HepG2 (cell line): ENCODE measurements at regions not wholly inside any gene's neighbourhood (a gene's known extent, or its start where the extent isn't known, plus 50 kb on each side); places are given as distances from the start of the nearest gene placed in this dataset.

Source experiments
- ATAC-seq: fragments of 200-7000 bp; cut with Tn5 transposase; 3 replicates; pipeline ENCODE4 v1.9.1; 2020; ENCODE audit warnings: mild to moderate bottlenecking, moderate library complexity
- BruUV-seq: library from RNA; stranded (reverse); fragments of 400-500 nt; replicated peaks from 2 replicates; lab custom pipeline; 2021; lab: Mats Ljungman, UMichigan
- CTCF ChIA-PET: fragments of 300-600 bp; formaldehyde crosslinking; extraction: SDS; loops from one replicate; lab custom pipeline; 2021; ENCODE audit warnings: low total read pairs, inconsistent platforms, low intra/inter-chr PET ratio; lab: Yijun Ruan, JAX
- POLR2A ChIA-PET: fragments of 350-600 bp; sonication (Branson Sonifier 250); formaldehyde crosslinking; loops from one replicate; lab custom pipeline; 2020; ENCODE audit warnings: antibody characterized with exemption, inconsistent platforms; lab: Yijun Ruan, JAX
- DNase-seq: peaks from one replicate; pipeline ENCODE4 v3.0.0-alpha.2; 2015; ENCODE audit warnings: low spot score
- FAIRE-seq: peaks from 3 replicates; lab custom pipeline; 2011; peaks lifted over from hg19 to GRCh38; lab: Jason Lieb, UNC
- H2AFZ ChIP-seq: one replicate; pipeline ENCODE4 v1.6.1; 2011; ENCODE audit warnings: low read length, inconsistent platforms
- H3K27ac ChIP-seq: fragments of 300-600 bp; 3 replicates; pipeline ENCODE4 v1.8.0; 2011; ENCODE audit warnings: mixed run types, mild to moderate bottlenecking, mixed read lengths, low read length, inconsistent platforms; ENCODE audit not compliant: insufficient read depth; ENCODE audit errors: extremely low read length
- H3K27me3 ChIP-seq, 2 experiments: fragments of 200-600 bp in 1 of 2; 2 replicates in 1 of 2; 3 replicates in 1 of 2; pipeline versions ENCODE4 v1.6.0 to v1.8.0; 2011; ENCODE audit warnings: low read length in 2 of 2, mild to moderate bottlenecking in 2 of 2, moderate library complexity in 2 of 2, inconsistent platforms in 1 of 2; ENCODE audit not compliant: insufficient read depth in 2 of 2, control insufficient read depth in 1 of 2
- H3K36me3 ChIP-seq, 2 experiments: fragments of 200-600 bp in 1 of 2; replicated peaks in 1 of 2; 2 replicates in 1 of 2; 3 replicates in 1 of 2; pipeline versions ENCODE4 v1.5.1 to v1.8.0; 2011; ENCODE audit warnings: low read length in 2 of 2, inconsistent platforms in 1 of 2; ENCODE audit not compliant: insufficient read depth in 2 of 2, control insufficient read depth in 1 of 2
- H3K4me1 ChIP-seq: 2 replicates; pipeline ENCODE4 v1.5.1; 2012; ENCODE audit warnings: low read length, inconsistent platforms; ENCODE audit not compliant: insufficient read depth
- H3K4me2 ChIP-seq: 2 replicates; pipeline ENCODE4 v1.6.0; 2011; ENCODE audit warnings: low read depth, low read length, inconsistent platforms
- H3K4me3 ChIP-seq, 3 experiments: fragments of 200-600 bp in 1 of 3; sonication (generic), shearing (Covaris generic) in 1 of 3; replicated peaks in 1 of 3; 2 replicates each; pipeline ENCODE4 v1.5.1; 2011 to 2016; ENCODE audit warnings: low read length in 3 of 3, inconsistent platforms in 2 of 3, low read depth in 2 of 3, mild to moderate bottlenecking in 2 of 3, control low read depth in 1 of 3, mixed read lengths in 1 of 3; ENCODE audit not compliant: insufficient read depth in 1 of 3
- H3K79me2 ChIP-seq: one replicate; pipeline ENCODE4 v1.6.1; 2011; ENCODE audit warnings: low read length, inconsistent platforms; ENCODE audit not compliant: insufficient read depth
- H3K9ac ChIP-seq: 2 replicates; pipeline ENCODE4 v1.6.0; 2011; ENCODE audit warnings: mild to moderate bottlenecking, low read depth, low read length, inconsistent platforms; ENCODE audit not compliant: insufficient read depth
- H3K9me3 ChIP-seq: 2 replicates; pipeline ENCODE4 v1.5.1; 2012; ENCODE audit warnings: mild to moderate bottlenecking, low read length
- H4K20me1 ChIP-seq: 2 replicates; pipeline ENCODE4 v1.6.0; 2011; ENCODE audit warnings: inconsistent platforms, mild to moderate bottlenecking, low read length, moderate library complexity; ENCODE audit not compliant: insufficient read depth
- ARHGAP35 ChIP-seq: sonication (generic); formaldehyde crosslinking; IDR thresholded peaks from 2 replicates; pipeline ENCODE4 v1.9.0; 2022; ENCODE audit warnings: mild to moderate bottlenecking, inconsistent platforms, moderate library complexity, missing genetic modification reagents, borderline replicate concordance
- MXI1 ChIP-seq: IDR thresholded peaks from 3 replicates; pipeline ENCODE4 v1.6.1; 2012; ENCODE audit warnings: low read depth, low read length, inconsistent platforms, borderline replicate concordance
- ZFP62 ChIP-seq: sonication (generic); formaldehyde crosslinking; IDR thresholded peaks from 2 replicates; pipeline ENCODE4 v1.4.0; 2020; ENCODE audit warnings: missing genetic modification reagents
- ZFP82 ChIP-seq: sonication (generic); formaldehyde crosslinking; IDR thresholded peaks from 2 replicates; pipeline ENCODE4 v1.5.1; 2020; ENCODE audit warnings: mild to moderate bottlenecking, missing genetic modification reagents, borderline replicate concordance
- ZNF20 ChIP-seq: sonication (generic); formaldehyde crosslinking; IDR thresholded peaks from 2 replicates; pipeline ENCODE4 v1.4.0; 2020; ENCODE audit warnings: mild to moderate bottlenecking, moderate library complexity, missing genetic modification reagents
- ZNF205 ChIP-seq: IDR thresholded peaks from 2 replicates; pipeline ENCODE4 v1.6.1; 2018; ENCODE audit warnings: missing biosample characterization, missing genetic modification reagents
- ZNF260 ChIP-seq: sonication (generic); formaldehyde crosslinking; IDR thresholded peaks from 2 replicates; pipeline ENCODE4 v1.4.0; 2020; ENCODE audit warnings: missing genetic modification reagents, low read depth, mild to moderate bottlenecking, borderline replicate concordance
- ZNF788 ChIP-seq: sonication (generic); formaldehyde crosslinking; IDR thresholded peaks from 2 replicates; pipeline ENCODE4 v1.5.0; 2020; ENCODE audit warnings: mild to moderate bottlenecking, missing genetic modification reagents, borderline replicate concordance
- WGBS: methylation state at CpG from one replicate; pipeline ENCODE4 v1.1.6; 2017; ENCODE audit warnings: low lambda C conversion rate; 5-methylcytosine and 5-hydroxymethylcytosine counted together
- in situ Hi-C: cut with HindIII; loops from 2 replicates; pipeline ENCODE4 v1.10.0; 2017; ENCODE audit warnings: low pct_unique_long_range_greater_than_20kb; ENCODE audit not compliant: extremely low pct_ligation_motif_present
- intact Hi-C: fragments of 100-400 bp; cut with micrococcal nuclease; formaldehyde crosslinking; loops from one replicate; pipeline ENCODE4 v1.10.0; 2022; ENCODE audit not compliant: unreplicated experiment
- TF ChIP-seq, protein P1 (sequence below): sonication (generic); formaldehyde crosslinking; IDR thresholded peaks from 2 replicates; pipeline ENCODE4 v1.8.1; 2022; ENCODE audit warnings: mild to moderate bottlenecking, missing genetic modification reagents
- TF ChIP-seq, protein P2 (sequence below), 2 experiments: sonication (generic) in 1 of 2; formaldehyde crosslinking in 1 of 2; IDR thresholded peaks; 2 replicates each; pipeline versions ENCODE4 v1.4.0 to v1.6.1; 2018 to 2020; ENCODE audit warnings: missing genetic modification reagents in 2 of 2, borderline replicate concordance in 1 of 2, low read depth in 1 of 2, mild to moderate bottlenecking in 1 of 2, missing biosample characterization in 1 of 2

DNA sequence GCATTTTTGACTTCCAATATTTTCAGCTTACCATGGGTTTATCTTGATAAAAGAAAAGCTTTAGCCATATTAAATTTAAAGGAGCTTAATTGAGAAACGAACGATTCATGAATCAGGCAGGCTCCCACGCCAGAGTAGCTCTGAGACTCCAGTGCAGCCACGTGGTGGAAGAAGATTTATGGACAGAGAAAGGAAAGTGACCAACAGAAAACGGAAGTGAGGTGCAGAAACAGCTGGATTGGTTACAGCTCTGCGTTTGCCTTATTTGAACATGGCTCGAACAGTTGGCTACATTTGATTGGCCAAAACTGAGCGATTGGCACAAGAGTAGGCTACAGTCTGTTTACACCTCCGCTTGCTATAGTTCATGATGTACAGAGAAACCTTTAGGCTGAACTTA is 395.4 kb downstream of the GATA3 start:
- Histone ChIP-seq H3K9ac (no peak overlapping the region), H3K36me3 (no peaks in the 10 kb centered on the region), H3K4me1 (no peaks in the 10 kb centered on the region), H3K79me2 (no peaks in the 10 kb centered on the region), H3K4me3 (no peak overlapping the region), H3K9me3 (no peaks in the 10 kb centered on the region), H3K27me3 (no peaks in the 10 kb centered on the region), H3K4me2 (no peak overlapping the region), H4K20me1 (no peaks in the 10 kb centered on the region), H3K27ac (no peak overlapping the region), H2AFZ (no peak overlapping the region)
- FAIRE-seq, result no peak
- in situ Hi-C loops, result no loop called here
- BruUV-seq, result no TSS peak
- CTCF ChIA-PET, result no interaction called here
- POLR2A ChIA-PET, result interaction anchor here (0.6 kb wide), 1 partner anchor 169 kb away, joined by 3 read pairs; no protein-coding TSS in a partner anchor
- no peak for DNase-seq
- ATAC-seq, result no peak
- intact Hi-C loops, result no loop called here
- 14% methylated on average over 9 of the region's 9 CpGs for WGBS
- TF ChIP-seq, protein P1, sequence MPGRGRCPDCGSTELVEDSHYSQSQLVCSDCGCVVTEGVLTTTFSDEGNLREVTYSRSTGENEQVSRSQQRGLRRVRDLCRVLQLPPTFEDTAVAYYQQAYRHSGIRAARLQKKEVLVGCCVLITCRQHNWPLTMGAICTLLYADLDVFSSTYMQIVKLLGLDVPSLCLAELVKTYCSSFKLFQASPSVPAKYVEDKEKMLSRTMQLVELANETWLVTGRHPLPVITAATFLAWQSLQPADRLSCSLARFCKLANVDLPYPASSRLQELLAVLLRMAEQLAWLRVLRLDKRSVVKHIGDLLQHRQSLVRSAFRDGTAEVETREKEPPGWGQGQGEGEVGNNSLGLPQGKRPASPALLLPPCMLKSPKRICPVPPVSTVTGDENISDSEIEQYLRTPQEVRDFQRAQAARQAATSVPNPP (CRISPR knock-in tag), result no peak
- TF ChIP-seq MXI1 (no peak), ZNF20 (CRISPR knock-in tag) (no peak), ARHGAP35 (no peak), ZNF205 (no peak), ZFP82 (CRISPR knock-in tag) (no peak), ZNF260 (CRISPR knock-in tag) (no peak), ZNF788 (CRISPR knock-in tag) (no peak), ZFP62 (CRISPR knock-in tag) (no peak)
- TF ChIP-seq, protein P2, sequence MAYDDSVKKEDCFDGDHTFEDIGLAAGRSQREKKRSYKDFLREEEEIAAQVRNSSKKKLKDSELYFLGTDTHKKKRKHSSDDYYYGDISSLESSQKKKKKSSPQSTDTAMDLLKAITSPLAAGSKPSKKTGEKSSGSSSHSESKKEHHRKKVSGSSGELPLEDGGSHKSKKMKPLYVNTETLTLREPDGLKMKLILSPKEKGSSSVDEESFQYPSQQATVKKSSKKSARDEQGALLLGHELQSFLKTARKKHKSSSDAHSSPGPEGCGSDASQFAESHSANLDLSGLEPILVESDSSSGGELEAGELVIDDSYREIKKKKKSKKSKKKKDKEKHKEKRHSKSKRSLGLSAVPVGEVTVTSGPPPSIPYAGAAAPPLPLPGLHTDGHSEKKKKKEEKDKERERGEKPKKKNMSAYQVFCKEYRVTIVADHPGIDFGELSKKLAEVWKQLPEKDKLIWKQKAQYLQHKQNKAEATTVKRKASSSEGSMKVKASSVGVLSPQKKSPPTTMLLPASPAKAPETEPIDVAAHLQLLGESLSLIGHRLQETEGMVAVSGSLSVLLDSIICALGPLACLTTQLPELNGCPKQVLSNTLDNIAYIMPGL (CRISPR knock-in tag; IDR thresholded peaks at IDR 0.05; ENCODE audit: borderline replicate concordance in 1 of 2, low read depth in 1 of 2), result no peak
